ENCODE measurements at regions not wholly inside any gene's neighbourhood (a gene's known extent, or its start where the extent isn't known, plus 50 kb on each side); places are given as distances from the start of the nearest gene placed in this dataset.
"Not testable (repeated sequence)": the region's sequence is repeated elsewhere in the genome, so short reads cannot be mapped to it uniquely, and the experiment has no call there.

- Mint-ChIP-seq H3K27ac (peak overlapping the region in 1 of 2 donors; percentile 17), H3K36me3 (no peaks in the 10 kb centered on the region), H3K9me3 (no peaks in the 10 kb centered on the region)
- ATAC-seq (no peak), DNase-seq (ENCODE audit: low spot score in 2 of 2) (no peak)
These were observed 62.8 kb upstream of the CD93 start for GRCh38 chr20:23148731-23149570.

- peak; percentile 87 to 97 for ATAC-seq
These were observed 62.0 kb upstream of the CD93 start for GRCh38 chr20:23147964-23148730.

GRCh38 chr20:23147647-23147963 lies 61.5 kb upstream of the CD93 start:
- Mint-ChIP-seq H3K36me3 (no peaks in the 10 kb centered on the region), H3K27ac (peak overlapping the region in 1 of 2 donors; percentile 77)
- no peak for ATAC-seq

More at GRCh38 chr20:23147964-23148730, 62.0 kb upstream of the CD93 start:
- H3K36me3 Mint-ChIP-seq, result no peaks in the 10 kb centered on the region
- DNase-seq (ENCODE audit: low spot score in 2 of 2), result peak in 1 of 2 donors; percentile 34
- H3K9me3 Mint-ChIP-seq, result no peaks in the 10 kb centered on the region
- H3K27ac Mint-ChIP-seq, result peak overlapping the region; percentile 9 to 77

DNA sequence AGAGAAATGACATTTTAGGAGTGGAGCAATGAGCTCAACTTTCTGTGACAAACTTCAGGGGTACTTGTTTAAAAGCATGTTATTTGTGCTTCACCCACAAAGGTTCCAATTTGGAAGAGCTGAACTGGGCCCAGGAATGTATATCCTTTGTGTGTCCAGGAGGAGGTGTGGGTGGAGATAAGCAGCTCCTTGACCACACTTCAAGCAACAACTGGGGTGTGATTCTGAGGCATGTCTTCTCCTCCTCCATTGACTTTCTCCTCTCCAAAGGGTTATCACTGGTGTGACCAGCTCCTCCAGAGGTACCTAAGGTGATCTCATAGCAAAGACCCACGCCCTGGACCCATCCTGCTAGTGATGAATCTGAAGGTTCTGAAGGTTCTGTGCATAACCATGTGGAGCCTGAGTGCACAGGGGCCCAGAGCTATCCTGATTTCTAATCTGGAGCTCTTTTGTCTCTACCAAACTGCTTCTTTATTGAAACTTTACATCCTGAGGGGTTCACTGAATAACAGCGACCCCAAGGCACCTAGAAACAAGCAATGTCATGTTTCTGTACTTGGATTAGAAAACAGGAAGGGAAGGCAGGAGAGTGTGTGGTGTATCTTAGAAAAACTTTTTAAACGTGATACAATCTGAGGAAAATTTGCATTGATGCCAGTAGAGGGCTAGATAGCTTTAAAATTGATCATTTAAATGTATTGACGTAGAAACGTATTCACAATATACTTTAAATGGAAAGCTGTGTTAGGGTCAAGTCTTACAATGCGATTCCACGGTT lies 60.9 kb upstream of the CD93 start:
- no peak overlapping the region for H3K27ac Mint-ChIP-seq
- ATAC-seq (no peak), DNase-seq (ENCODE audit: low spot score in 2 of 2) (no peak)

More at GRCh38 chr20:23147647-23147963, 61.5 kb upstream of the CD93 start:
- H3K9me3 Mint-ChIP-seq, result no peaks in the 10 kb centered on the region
- DNase-seq (ENCODE audit: low spot score in 2 of 2), result no peak

GRCh38 chr20:23146181-23146580 lies 60.1 kb upstream of the CD93 start:
- no peak overlapping the region for H3K27ac Mint-ChIP-seq
- ATAC-seq (no peak), DNase-seq (ENCODE audit: low spot score in 2 of 2) (peak in 1 of 2 donors; percentile 6)
- H3K9me3 Mint-ChIP-seq, result no peaks in the 10 kb centered on the region
- H3K36me3 Mint-ChIP-seq, result no peaks in the 10 kb centered on the region

More for the DNA sequence above, 60.9 kb upstream of the CD93 start:
- H3K9me3 Mint-ChIP-seq, result no peaks in the 10 kb centered on the region
- no peaks in the 10 kb centered on the region for H3K36me3 Mint-ChIP-seq

DNA sequence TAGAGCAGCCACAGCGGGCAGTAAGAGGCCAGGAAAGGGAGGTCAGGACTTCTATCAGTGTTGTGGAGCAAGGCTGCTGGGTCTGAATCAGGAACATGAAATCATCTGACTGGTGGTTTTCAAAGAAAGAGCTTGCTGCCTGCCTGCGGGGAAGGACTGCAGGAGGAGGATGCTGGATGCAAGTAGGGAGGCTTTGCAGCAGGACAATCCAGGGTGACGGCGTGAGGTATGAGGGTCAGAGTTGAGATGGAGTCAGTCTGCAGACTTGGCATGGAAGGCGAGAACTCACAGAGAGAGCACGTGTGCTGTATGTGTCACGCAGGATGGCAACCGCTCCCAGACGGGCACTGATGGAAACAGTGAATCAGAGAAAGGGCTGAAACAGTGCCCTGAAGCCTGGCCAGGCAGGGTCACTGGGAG lies 59.2 kb upstream of the CD93 start:
- Mint-ChIP-seq H3K36me3 (no peaks in the 10 kb centered on the region), H3K9me3 (no peaks in the 10 kb centered on the region), H3K27ac (peak overlapping the region in 1 of 2 donors; percentile 52)
- peak in 1 of 2 donors; percentile 16 for DNase-seq (ENCODE audit: low spot score in 2 of 2)
- no peak for ATAC-seq

- ATAC-seq (no peak), DNase-seq (ENCODE audit: low spot score in 2 of 2) (peak in 1 of 2 donors; percentile 18)
- H3K36me3 Mint-ChIP-seq, result no peaks in the 10 kb centered on the region
- H3K9me3 Mint-ChIP-seq, result no peaks in the 10 kb centered on the region
- peak overlapping the region in 1 of 2 donors; percentile 52 for H3K27ac Mint-ChIP-seq
These were observed 58.7 kb upstream of the CD93 start for GRCh38 chr20:23144856-23145255.

GRCh38 chr20:23143986-23144690 lies 58.0 kb upstream of the CD93 start:
- DNase-seq (ENCODE audit: low spot score in 2 of 2) (peak in 1 of 2 donors; percentile 43), ATAC-seq (no peak)
- Mint-ChIP-seq H3K27ac (no peak overlapping the region), H3K9me3 (no peaks in the 10 kb centered on the region), H3K36me3 (no peaks in the 10 kb centered on the region)

DNA sequence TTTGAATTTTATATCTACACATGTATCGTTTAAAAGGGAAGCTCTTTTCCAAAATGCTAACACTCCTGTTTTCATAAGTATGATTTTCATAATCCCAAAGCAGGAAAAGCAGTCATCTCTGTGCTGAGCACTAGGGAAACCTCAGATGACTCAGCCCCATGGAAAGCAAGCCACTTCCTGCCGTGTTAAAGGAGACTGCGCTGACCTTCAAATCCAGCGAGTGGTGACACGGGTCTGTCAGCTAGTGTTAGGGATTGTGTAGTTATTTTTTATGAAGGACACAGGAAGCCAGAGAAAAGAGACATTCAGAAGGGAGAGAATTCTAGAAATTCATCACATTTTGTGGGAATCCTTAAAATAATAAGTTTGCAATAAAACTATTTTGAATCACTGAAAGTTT lies 57.0 kb upstream of the CD93 start:
- H3K36me3 Mint-ChIP-seq, result no peaks in the 10 kb centered on the region
- ATAC-seq (peak in 1 of 2 donors; percentile 58), DNase-seq (ENCODE audit: low spot score in 2 of 2) (no peak)
- H3K9me3 Mint-ChIP-seq, result no peaks in the 10 kb centered on the region
- peak overlapping the region in 1 of 2 donors; percentile 66 for H3K27ac Mint-ChIP-seq

DNA sequence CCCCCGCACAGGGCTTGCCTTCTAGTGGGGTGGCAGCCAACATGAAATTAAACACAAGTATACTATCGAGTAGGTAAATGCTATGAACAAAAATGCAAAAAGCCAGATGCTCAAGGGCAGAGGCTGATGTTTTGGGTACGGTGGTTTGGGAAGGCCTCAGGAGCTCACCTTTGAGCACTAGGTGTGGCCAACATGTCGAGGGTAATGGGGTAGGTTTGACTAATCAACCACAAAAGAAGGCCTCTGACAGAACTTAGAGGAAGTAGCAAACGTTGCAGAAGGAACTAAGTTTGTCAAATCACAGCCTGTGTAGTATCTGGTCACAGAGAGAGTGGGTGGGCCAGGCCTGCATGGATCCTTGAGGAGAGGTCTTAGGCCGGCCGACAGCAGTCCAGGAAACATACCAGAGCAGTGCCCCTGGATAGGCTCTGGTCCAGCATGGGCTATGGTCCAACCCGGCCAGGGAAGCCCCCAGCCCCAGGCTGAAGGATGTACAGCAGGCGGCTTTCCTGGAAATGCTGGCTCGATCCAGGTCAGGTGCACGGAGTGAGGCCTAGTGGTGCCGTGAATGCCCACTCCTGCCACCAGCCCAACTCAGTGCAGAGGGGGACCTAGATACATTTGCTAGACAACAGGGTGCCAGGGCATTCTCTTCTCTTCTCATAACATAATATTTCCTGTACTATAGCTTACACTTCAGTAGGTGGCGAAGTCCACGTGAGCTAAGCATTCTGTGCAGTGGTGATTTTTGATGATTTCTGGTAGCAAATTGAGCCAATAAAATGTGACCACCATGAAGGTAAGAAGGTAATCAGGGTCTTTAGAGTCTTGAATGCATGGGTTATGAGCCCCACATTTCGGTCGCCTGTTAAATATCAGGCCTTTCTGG lies 56.3 kb upstream of the CD93 start:
- Mint-ChIP-seq H3K36me3 (no peaks in the 10 kb centered on the region), H3K9me3 (no peaks in the 10 kb centered on the region), H3K27ac (peak overlapping the region; percentile 12 to 66)
- ATAC-seq, result peak; percentile 75 to 89
- peak in 1 of 2 donors; percentile 10 for DNase-seq (ENCODE audit: low spot score in 2 of 2)

DNA sequence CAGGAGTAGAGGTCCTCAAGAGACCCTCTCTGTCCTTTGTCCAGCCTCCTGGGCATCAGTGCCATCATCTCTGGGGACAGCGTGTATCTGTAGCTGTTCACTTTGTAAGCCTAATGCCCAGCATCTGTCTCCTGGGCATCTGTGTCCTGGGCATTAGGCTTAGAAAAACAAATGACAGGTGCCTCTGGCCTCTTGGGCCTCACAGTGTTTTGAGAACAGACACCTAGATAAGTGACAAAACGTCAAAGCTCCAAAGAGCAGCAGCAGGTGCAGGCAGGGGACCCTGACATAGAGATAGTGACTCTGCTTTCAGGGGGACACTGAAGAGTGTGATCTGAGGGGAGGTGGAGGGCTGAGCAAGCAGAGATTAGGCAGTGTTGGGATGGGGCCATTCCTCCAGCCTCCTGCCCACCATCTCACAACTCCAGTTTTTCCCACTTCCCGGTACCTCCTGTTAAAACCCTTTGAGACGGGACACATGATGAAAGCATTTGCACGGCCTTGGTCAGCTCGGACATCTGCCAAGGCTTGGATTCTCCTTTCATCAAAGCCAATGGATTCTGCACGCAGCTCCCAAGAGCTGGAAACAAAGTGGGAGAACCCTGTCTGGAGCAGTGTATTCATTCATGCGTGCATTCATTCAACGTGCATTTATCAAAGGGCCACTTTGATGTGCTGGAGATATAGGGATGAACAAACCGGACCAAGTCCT lies 55.5 kb upstream of the CD93 start:
- no peak for ATAC-seq
- Mint-ChIP-seq H3K9me3 (no peaks in the 10 kb centered on the region), H3K36me3 (no peaks in the 10 kb centered on the region), H3K27ac (peak overlapping the region; percentile 12 to 66)
- no peak for DNase-seq (ENCODE audit: low spot score in 2 of 2)

DNA sequence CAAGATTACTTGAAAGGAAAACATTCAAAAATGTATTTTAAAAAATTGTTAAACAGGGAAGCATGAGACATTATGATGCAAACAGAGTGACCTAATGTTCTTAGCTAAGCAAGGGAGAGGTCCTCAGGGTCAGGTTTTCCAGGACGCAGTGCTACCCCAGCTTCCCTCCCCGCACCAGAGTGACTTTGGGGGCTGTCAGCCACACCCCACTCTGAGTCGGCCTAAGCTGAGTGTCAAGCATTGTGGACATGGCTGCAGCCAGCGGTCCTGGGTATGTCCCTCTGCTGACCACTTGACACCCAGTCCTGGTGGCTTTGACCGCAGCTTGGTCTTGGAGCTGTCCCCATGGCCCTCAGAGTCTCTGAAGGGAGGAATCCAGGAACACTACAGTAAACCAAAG lies 54.9 kb upstream of the CD93 start:
- no peak for ATAC-seq

DNA sequence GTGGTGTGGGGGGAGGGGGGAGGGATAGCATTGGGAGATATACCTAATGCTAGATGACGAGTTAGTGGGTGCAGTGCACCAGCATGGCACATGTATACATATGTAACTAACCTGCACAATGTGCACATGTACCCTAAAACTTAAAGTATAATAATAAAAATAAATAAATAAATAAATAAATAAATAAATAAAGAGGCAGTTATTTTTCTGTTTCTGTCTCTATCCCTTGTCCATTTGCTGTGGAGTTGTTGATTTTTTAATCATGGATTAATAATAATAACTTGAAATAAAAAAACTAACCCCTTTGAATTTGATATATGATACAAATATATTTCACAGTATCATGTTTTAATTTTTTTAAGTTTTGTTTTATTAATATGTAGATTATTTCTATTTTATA lies 53.9 kb upstream of the CD93 start:
- not testable (repeated sequence) for ATAC-seq; H3K27ac Mint-ChIP-seq; DNase-seq (ENCODE audit: low spot score in 2 of 2); H3K9me3 Mint-ChIP-seq; H3K36me3 Mint-ChIP-seq

More for the DNA sequence above, 54.9 kb upstream of the CD93 start:
- no peak overlapping the region for H3K27ac Mint-ChIP-seq
- no peak for DNase-seq (ENCODE audit: low spot score in 2 of 2)
- H3K9me3 Mint-ChIP-seq, result no peaks in the 10 kb centered on the region
- no peaks in the 10 kb centered on the region for H3K36me3 Mint-ChIP-seq

- no peaks in the 10 kb centered on the region for H3K9me3 Mint-ChIP-seq
- ATAC-seq (no peak), DNase-seq (ENCODE audit: low spot score in 2 of 2) (peak in 1 of 2 donors; percentile 18)
- H3K36me3 Mint-ChIP-seq, result no peaks in the 10 kb centered on the region
- no peak overlapping the region for H3K27ac Mint-ChIP-seq
These were observed 53.4 kb upstream of the CD93 start for GRCh38 chr20:23139524-23139923.

DNA sequence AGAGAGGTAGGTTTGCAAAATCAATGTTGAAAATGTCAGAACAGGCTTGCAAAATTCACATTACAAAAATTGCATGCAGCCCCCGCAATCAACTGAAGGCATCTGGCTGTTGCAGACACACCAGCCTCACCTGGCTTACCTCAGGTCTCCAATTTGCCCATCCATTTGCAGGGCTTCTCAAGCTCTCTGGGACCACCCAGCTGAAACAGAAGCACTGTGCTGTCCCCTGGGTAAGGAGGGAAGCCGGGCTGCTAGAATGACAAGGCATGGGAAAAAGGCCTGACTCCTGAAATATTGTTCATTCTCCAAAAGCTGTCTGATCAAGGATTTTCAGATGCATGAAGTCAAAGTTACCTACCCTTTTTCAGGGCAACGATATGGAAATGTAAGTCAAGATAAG lies 52.6 kb upstream of the CD93 start:
- H3K36me3 Mint-ChIP-seq, result no peaks in the 10 kb centered on the region
- no peak overlapping the region for H3K27ac Mint-ChIP-seq
- no peak for ATAC-seq
- H3K9me3 Mint-ChIP-seq, result no peaks in the 10 kb centered on the region
- peak in 1 of 2 donors; percentile 14 for DNase-seq (ENCODE audit: low spot score in 2 of 2)

All from activated naive CD4-positive, alpha-beta T cell treated with anti-CD3 and anti-CD28 coated beads, Interleukin-2, amount 50 U/mL, for 72 hours (primary cell).